HS-5 (cell line): ENCODE measurements at regions not wholly inside any gene's neighbourhood (a gene's known extent, or its start where the extent isn't known, plus 50 kb on each side); places are given as distances from the start of the nearest gene placed in this dataset.
"Not testable (repeated sequence)": the region's sequence is repeated elsewhere in the genome, so short reads cannot be mapped to it uniquely, and the experiment has no call there.

Experiments
- DNase-seq: peaks from one replicate; pipeline ENCODE4 v3.0.0-alpha.2; 2012; ENCODE audit warnings: low read depth

- DNase-seq = no peak
Observed at GRCh38 chr2:149860276-149860921, 272.8 kb upstream of the MMADHC start.

GRCh38 chr2:149858901-149859634, 271.5 kb upstream of the MMADHC start:
- DNase-seq = peak; percentile 52

- no peak for DNase-seq
Observed at GRCh38 chr2:149858216-149858615, 270.6 kb upstream of the MMADHC start.

- no peak for DNase-seq
Observed at GRCh38 chr2:149857344-149857743, 269.8 kb upstream of the MMADHC start.

- DNase-seq = not testable (repeated sequence)
Observed at GRCh38 chr2:149855859-149856258, 268.3 kb upstream of the MMADHC start.

- DNase-seq = no peak
Observed at GRCh38 chr2:149849591-149849990, 262.0 kb upstream of the MMADHC start.

DNA sequence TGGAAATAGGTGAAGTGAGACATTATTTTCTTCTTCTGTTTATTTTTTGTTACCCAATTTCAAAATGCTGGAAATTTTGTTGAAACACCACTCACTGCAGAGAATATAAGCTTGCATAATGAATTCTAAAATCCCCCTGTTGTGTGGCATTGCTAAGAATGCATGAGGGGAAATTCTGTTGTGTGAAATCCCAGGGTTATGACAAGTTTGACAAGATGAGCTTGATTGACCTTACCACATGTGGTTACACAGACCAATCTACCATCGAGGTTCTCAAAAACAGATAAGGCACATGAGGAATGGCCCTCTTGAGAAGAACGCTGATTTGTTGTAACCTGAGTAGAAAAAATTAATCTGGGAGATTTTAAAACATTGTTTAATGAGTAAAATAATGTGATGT, 261.6 kb upstream of the MMADHC start:
- no peak for DNase-seq

- no peak for DNase-seq
Observed at GRCh38 chr2:149841396-149841795, 253.8 kb upstream of the MMADHC start.

- DNase-seq = no peak
Observed at GRCh38 chr2:149832324-149832723, 244.7 kb upstream of the MMADHC start.

DNA sequence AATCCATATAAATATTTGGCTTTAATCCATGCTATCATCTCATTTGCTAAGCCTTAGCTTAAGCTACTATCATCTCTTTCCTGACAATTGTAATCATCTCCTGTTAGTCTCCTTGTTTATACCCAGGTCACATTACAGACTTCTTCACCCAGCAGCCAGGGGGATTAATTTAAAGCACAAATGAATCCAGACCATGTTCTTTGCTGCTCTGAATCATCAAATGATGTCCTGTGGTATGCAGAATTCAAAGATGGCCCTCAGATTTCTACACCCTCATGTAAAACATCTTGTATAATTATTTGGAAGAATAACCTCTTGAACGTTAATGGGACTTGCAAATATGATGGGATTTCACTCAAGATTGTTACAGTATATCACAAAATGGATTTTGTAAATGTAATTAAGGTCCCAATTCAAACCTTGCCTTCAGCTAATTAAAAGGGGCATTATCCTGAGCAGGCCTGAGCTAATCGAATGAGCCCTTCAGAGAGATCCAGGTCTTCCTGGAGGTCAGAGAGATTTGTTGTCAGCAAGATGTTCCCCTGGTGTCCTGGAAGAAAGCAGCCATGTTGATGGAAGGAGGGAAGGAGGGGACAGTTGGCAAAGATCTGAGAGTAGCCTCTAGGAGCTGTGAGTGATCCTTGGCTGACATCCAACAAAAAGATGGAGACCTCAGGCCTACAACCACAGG, 241.1 kb upstream of the MMADHC start:
- DNase-seq = no peak

DNA sequence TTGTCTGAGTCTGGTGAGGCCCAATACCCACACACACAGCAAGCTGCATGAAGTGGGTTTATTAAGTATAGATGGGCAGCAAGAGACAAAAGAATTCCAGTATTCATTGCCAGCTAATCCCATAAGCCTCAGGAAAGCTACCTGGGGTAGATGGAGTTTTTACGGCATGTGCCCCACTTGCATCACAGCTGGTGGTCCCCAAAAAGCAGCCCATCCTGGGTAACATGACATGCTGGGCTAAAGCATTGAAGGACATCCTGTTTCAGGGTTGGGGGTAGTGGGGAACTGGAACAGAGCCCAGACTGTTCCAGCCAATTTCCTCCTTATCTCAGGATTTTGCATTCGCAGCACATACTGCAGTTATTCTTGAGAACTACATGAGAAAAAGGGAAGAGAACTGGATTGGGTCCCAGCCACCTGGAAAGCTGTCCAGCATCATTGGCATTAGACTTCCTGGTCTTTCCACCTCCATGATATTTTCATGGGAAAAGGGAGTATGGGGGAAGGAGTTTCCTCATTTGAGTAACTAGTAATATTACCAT, 240.1 kb upstream of the MMADHC start:
- DNase-seq = no peak

DNA sequence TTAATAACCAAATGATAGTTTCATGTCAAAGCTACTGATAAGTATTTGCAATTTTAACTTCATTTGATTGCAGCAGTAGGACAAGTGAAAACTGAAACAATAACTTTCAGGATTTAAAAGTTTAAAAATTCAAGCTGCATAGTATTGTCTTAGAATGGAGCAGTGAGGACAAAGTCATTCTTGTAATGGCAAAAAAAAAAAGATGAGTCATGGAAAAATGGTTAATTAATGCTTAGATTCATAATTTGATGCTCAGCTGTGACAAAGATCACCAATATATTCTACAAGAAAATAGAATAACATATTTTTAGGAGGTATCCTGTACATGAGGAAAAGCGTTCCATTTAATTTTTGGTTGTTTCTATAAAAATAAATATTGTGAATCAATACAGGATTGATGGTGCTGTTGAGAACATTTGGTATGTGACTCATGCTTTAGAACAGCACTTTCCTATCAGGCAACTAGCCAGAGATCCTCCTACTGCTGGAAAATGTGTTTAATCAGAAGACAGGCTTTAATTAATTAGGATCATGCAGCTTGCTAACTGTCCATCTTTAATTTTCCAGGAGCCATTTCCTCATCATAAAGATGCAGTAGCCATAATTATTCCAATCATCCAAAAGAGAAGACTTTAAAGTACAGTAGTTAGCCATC, 239.0 kb upstream of the MMADHC start:
- DNase-seq = no peak

DNA sequence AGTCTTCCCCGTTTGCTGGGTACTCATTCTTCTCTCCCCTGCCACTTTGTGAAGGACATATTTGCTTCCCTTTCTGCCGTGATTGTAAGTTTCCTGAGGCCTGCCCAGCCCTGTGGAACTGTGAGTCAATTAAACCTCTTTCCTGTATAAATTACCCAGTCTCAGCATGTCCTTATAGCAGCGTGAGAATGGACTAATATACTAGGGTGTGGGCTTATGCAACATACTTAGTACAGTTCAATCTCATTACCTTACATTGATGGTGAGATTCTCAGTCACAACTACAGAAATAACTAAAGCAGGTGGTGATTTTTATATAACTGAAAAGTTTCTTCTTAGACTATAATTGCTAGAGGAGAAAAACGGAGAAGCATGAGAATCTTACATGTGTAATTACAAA, 237.9 kb upstream of the MMADHC start:
- DNase-seq = no peak

DNA sequence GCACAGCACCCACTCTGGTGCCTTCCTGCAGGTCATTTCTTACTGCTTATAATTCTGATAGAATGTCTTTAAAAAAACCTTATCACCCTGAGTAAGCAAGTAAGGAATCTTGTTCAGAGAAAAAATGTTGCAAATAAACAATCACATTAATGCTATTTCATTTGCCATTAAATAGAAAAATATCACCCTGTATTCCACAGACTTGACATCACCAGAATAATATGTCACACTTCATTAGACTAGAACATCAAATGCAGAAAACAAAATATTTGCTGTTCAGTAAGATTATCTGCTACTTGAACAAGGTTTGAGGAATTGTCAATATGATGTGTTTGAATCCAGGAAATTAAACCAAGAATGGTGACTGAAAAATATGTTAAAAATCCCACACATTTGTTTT, 236.6 kb upstream of the MMADHC start:
- no peak for DNase-seq

GRCh38 chr2:149819356-149819957, 231.9 kb upstream of the MMADHC start:
- DNase-seq = no peak

DNA sequence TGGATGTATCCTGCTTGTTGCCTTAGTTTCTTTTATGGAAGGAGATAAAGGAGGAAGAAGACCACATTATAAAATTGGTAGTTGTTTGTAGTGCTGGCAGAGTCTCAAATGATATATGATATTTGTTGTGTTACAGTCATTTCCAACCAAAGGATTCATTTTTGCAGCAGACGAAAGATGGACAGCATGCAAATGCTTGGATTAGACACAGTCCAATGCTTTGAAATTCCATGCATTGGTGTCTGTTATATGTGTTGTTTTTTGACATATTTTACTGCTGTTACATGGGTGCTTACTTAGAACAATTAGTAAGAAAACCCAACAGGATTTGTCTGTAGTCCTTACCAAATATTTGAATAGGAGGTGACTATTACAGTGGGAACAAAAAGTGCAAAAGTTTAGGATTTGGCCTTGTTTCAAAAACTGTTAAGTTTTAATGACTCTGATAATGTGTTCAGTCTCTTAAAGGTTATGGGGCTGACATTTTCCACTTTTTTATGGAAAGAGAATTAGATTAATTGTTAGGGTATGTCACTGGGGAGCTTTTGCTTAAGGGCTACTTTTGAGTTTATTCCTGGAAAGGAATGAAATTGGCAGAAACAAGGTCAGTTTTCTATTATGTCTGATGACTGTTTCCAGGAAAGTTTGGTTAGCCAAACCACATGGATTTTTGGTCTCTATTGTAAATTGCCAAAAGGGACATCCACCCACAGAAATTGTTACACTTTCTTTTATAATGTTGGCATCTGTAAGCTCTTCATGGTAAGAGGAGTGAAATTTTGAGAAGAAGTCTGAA, 229.4 kb upstream of the MMADHC start:
- no peak for DNase-seq

DNA sequence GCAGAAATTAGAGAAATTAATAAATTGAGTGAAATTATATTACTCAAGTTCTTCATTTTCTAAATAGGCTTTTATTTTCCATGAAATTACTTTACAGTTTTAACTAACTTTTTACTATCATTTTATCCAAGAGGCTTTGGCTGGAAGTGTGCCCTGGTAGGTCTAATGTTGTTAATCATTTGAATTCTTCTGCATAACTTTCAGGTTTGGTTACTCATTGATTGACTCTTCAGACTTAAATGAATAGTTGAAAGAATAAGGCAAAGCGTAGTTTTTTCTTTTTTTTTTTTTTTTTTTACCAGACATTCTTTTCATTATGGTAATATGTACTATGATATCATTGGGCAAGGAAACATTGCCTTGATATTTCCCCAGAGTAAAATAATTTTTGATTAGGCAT, 228.4 kb upstream of the MMADHC start:
- no peak for DNase-seq

DNA sequence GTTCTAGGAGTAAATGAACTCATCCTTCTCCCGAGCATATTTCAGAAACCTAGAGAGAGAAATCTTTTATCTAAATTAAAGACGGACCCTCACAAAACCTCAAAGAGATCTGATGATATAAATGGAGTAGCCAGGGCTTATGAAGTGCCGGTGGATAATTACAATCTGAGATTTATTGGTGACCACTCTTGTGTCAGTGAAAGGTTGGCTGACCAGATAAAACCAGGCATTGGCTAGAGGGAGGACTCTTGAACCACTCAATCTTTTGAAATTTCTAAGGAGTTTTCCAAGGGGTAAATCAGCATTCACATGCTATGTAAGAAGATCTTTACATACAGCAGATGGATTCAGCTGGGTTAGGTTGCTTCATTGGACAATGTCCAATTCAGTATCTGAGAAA, 227.3 kb upstream of the MMADHC start:
- no peak for DNase-seq

- DNase-seq = no peak
Observed at GRCh38 chr2:149814049-149814448, 226.5 kb upstream of the MMADHC start.

DNA sequence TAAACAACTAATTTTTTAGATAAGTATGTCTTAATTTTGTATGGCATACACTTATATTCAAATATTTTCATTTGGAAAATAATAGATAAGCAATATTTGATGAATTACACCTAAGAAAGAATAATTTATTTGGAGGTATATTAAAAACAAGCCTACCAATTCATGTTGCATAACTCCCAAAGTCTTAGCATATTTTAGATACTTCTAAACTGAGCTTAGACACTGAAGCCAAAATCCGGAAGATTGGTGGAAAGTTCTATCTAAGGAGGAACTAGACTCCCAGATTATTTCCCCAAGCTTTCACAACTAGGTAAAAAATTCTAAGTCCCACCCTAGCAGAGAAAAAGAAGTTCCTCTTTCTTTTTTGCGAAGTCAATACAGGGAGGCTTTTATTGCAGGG, 221.0 kb upstream of the MMADHC start:
- no peak for DNase-seq

GRCh38 chr2:149806651-149807050, 219.1 kb upstream of the MMADHC start:
- DNase-seq = no peak
